ENCODE measurements at regions not wholly inside any gene's neighbourhood (a gene's known extent, or its start where the extent isn't known, plus 50 kb on each side); places are given as distances from the start of the nearest gene placed in this dataset.
"Not testable (repeated sequence)": the region's sequence is repeated elsewhere in the genome, so short reads cannot be mapped to it uniquely, and the experiment has no call there.

GRCh38 chr15:95629503-95630168 lies 700.9 kb upstream of the NR2F2 start:
- no peak for TF ChIP-seq CTCF (IDR thresholded peaks at IDR 0.05)
- Histone ChIP-seq H3K4me1 (no peaks in the 10 kb centered on the region), H3K36me3 (no peaks in the 10 kb centered on the region), H3K27ac (no peak overlapping the region), H3K27me3 (ENCODE audit: low read depth) (no peaks in the 10 kb centered on the region), H3K9me3 (no peaks in the 10 kb centered on the region), H3K4me3 (no peak overlapping the region)
- ATAC-seq, result no peak
- DNase-seq, result no peak
- intact Hi-C loops (cut with DNase I), result no loop called here

DNA sequence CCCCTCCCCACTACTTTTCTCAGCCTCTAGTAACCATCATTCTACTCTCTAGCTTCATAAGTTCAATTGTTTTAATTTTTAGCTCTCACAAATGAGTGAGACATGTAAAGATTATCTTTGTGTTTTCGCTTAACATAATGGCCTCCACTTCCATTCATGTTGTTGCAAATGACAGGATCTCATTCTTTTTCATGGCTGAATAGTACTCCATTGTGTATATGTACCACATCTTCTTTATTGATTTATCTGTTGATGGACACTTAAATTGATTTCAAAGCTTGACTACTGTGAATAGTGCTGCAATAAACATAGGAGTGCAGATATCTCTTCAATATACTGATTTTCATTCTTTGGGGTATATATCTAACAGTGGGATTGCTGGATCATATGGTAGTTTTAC lies 699.8 kb upstream of the NR2F2 start:
- H3K27ac ChIP-seq, result no peak overlapping the region
- H3K4me1 ChIP-seq, result no peaks in the 10 kb centered on the region
- no peaks in the 10 kb centered on the region for H3K27me3 ChIP-seq (ENCODE audit: low read depth)
- H3K9me3 ChIP-seq, result no peaks in the 10 kb centered on the region
- no peaks in the 10 kb centered on the region for H3K36me3 ChIP-seq
- ATAC-seq (no peak), DNase-seq (no peak)
- H3K4me3 ChIP-seq, result no peak overlapping the region
- intact Hi-C loops (cut with DNase I), result no loop called here
- no peak for TF ChIP-seq CTCF (IDR thresholded peaks at IDR 0.05)

- TF ChIP-seq CTCF (IDR thresholded peaks at IDR 0.05), result no peak
- DNase-seq, result no peak
- H3K36me3 ChIP-seq, result no peaks in the 10 kb centered on the region
- ATAC-seq, result no peak
- H3K4me3 ChIP-seq, result no peak overlapping the region
- no peaks in the 10 kb centered on the region for H3K9me3 ChIP-seq
- H3K27me3 ChIP-seq (ENCODE audit: low read depth), result no peaks in the 10 kb centered on the region
- H3K27ac ChIP-seq, result no peak overlapping the region
- intact Hi-C loops (cut with DNase I), result no loop called here
- no peaks in the 10 kb centered on the region for H3K4me1 ChIP-seq
Measured at GRCh38 chr15:95635666-95636065, 694.8 kb upstream of the NR2F2 start.

GRCh38 chr15:95636107-95636506 lies 694.4 kb upstream of the NR2F2 start:
- intact Hi-C loops (cut with DNase I), result no loop called here
- no peak for TF ChIP-seq CTCF (IDR thresholded peaks at IDR 0.05)
- ATAC-seq (no peak), DNase-seq (no peak)
- Histone ChIP-seq H3K4me3 (no peak overlapping the region), H3K27me3 (ENCODE audit: low read depth) (no peaks in the 10 kb centered on the region), H3K4me1 (no peaks in the 10 kb centered on the region), H3K27ac (no peak overlapping the region), H3K9me3 (no peaks in the 10 kb centered on the region), H3K36me3 (no peaks in the 10 kb centered on the region)

- H3K36me3 ChIP-seq; DNase-seq; H3K27me3 ChIP-seq (ENCODE audit: low read depth); H3K4me3 ChIP-seq; intact Hi-C loops (cut with DNase I); H3K4me1 ChIP-seq; H3K27ac ChIP-seq; H3K9me3 ChIP-seq; ATAC-seq: not testable (repeated sequence)
Measured at GRCh38 chr15:95637234-95637633, 693.3 kb upstream of the NR2F2 start.

GRCh38 chr15:95639208-95639607 lies 691.3 kb upstream of the NR2F2 start:
- intact Hi-C loops (cut with DNase I), result no loop called here
- DNase-seq, result no peak
- no peak for ATAC-seq
- no peak for TF ChIP-seq CTCF (IDR thresholded peaks at IDR 0.05)
- H3K36me3 ChIP-seq, result no peaks in the 10 kb centered on the region
- H3K27ac ChIP-seq, result no peak overlapping the region
- no peaks in the 10 kb centered on the region for H3K9me3 ChIP-seq
- H3K4me3 ChIP-seq, result no peak overlapping the region
- no peaks in the 10 kb centered on the region for H3K4me1 ChIP-seq
- no peaks in the 10 kb centered on the region for H3K27me3 ChIP-seq (ENCODE audit: low read depth)

All from lower lobe of right lung (tissue), 2 donors.